Gastrocnemius medialis (tissue), 4 donors: ENCODE measurements at regions not wholly inside any gene's neighbourhood (a gene's known extent, or its start where the extent isn't known, plus 50 kb on each side); places are given as distances from the start of the nearest gene placed in this dataset.
"Not testable (repeated sequence)": the region's sequence is repeated elsewhere in the genome, so short reads cannot be mapped to it uniquely, and the experiment has no call there.

ENCODE experiments used
- ATAC-seq, 2 donors: fragments of 150-250 bp; one replicate each; pipeline ENCODE4 v1.9.1; 2016
- DNase-seq, 2 donors: peaks; one replicate each; pipeline ENCODE4 v3.0.0-alpha.2; 2019
- H3K27ac ChIP-seq, 4 donors: fragments of 200-600 bp; sonication (generic); 1 replicate in 1 of 4; 2 replicates in 3 of 4; pipeline ENCODE4 v1.5.1; 2016 to 2018; ENCODE audit warnings: mild to moderate bottlenecking in 2 of 4, moderate library complexity in 1 of 4
- H3K27me3 ChIP-seq, 3 donors: fragments of 200-600 bp; sonication (generic) in 2 of 3; 1 replicate in 1 of 3; 2 replicates in 2 of 3; pipeline versions ENCODE4 v1.5.1 to v1.6.0; 2016 to 2019; ENCODE audit warnings: mild to moderate bottlenecking in 1 of 3, moderate library complexity in 1 of 3
- H3K36me3 ChIP-seq, 2 donors: fragments of 200-600 bp; sonication (generic) in 1 of 2; one replicate each; pipeline ENCODE4 v1.5.1; 2017 to 2018
- H3K4me1 ChIP-seq, 2 donors: fragments of 200-600 bp; sonication (generic) in 1 of 2; one replicate each; pipeline ENCODE4 v1.5.1; 2016 to 2017; ENCODE audit warnings: mild to moderate bottlenecking in 2 of 2
- H3K4me3 ChIP-seq, 4 donors: fragments of 200-600 bp; sonication (generic) in 3 of 4; 1 replicate in 1 of 4; 2 replicates in 3 of 4; pipeline ENCODE4 v1.5.1; 2016 to 2019; ENCODE audit warnings: mild to moderate bottlenecking in 2 of 4
- H3K9me3 ChIP-seq, 3 donors: fragments of 200-600 bp; sonication (generic) in 2 of 3; 1 replicate in 1 of 3; 2 replicates in 2 of 3; pipeline ENCODE4 v1.5.1; 2016 to 2019
- CTCF ChIP-seq, 5 experiments: fragments of 450-650 bp in 3 of 5; fragments of 200-600 bp in 2 of 5; sonication (generic) in 2 of 5; IDR thresholded peaks in 4 of 5; conservative IDR thresholded peaks in 1 of 5; 1 replicate in 4 of 5; 2 replicates in 1 of 5; pipeline ENCODE4 v1.5.1; 2016 to 2019; ENCODE audit warnings: antibody characterized with exemption in 5 of 5, mild to moderate bottlenecking in 3 of 5, moderate library complexity in 3 of 5
- POLR2A ChIP-seq, 2 donors: fragments of 450-650 bp; IDR thresholded peaks; one replicate each; pipeline ENCODE4 v1.6.1; 2017; ENCODE audit warnings: antibody characterized with exemption in 2 of 2, mild to moderate bottlenecking in 2 of 2, moderate library complexity in 2 of 2
- in situ Hi-C, 4 donors: fragments of 200-750 bp; cut with MboI; loops; one replicate each; pipeline versions ENCODE4 v1.15.0 to v1.8.0; 2017; ENCODE audit warnings: low sequenced_read_pairs in 4 of 4
- intact Hi-C: fragments of 100-400 bp; cut with DNase I; formaldehyde crosslinking; loops from one replicate; pipeline ENCODE4 v1.15.1; 2023; ENCODE audit warnings: low total_unique reads

DNA sequence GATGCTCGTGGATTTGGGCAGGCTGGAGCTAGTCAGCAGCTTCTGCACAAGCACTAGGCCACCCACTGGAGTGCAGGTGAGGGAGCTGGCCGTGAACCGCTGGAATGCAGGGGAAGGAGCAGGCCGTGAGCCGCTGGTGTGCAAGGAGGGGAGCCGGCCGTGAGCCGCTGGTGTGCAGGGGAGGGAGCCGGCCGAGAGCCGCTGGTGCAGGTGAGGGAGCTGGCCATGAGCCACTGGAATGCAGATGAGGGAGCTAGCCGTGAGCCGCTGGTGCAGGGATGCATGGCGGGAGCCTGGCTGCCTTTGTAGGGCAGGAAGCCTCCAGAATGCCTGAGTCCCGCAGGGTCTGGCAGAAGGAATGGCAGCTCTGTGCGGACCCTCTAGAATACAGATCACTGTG, 4220.0 kb upstream of the OR11H1 start:
- Histone ChIP-seq H3K4me3 (no peak overlapping the region), H3K27me3 (no peaks in the 10 kb centered on the region), H3K36me3 (no peaks in the 10 kb centered on the region), H3K4me1 (no peaks in the 10 kb centered on the region), H3K27ac (no peak overlapping the region), H3K9me3 (no peaks in the 10 kb centered on the region)
- no peak for TF ChIP-seq POLR2A (IDR thresholded peaks at IDR 0.05)
- no peak for TF ChIP-seq CTCF (IDR thresholded peaks at IDR 0.05 in 4 of 5, conservative IDR thresholded peaks at IDR 0.05 in 1 of 5)
- intact Hi-C loops = no loop called here
- ATAC-seq = no peak
- in situ Hi-C loops = no loop called here
- DNase-seq = no peak

- H3K4me3 ChIP-seq, DNase-seq, H3K9me3 ChIP-seq, H3K36me3 ChIP-seq, ATAC-seq, H3K27ac ChIP-seq, H3K4me1 ChIP-seq, in situ Hi-C loops, H3K27me3 ChIP-seq, intact Hi-C loops: not testable (repeated sequence)
Measured at GRCh38 chr22:11309777-11310176, 4218.2 kb upstream of the OR11H1 start.

DNA sequence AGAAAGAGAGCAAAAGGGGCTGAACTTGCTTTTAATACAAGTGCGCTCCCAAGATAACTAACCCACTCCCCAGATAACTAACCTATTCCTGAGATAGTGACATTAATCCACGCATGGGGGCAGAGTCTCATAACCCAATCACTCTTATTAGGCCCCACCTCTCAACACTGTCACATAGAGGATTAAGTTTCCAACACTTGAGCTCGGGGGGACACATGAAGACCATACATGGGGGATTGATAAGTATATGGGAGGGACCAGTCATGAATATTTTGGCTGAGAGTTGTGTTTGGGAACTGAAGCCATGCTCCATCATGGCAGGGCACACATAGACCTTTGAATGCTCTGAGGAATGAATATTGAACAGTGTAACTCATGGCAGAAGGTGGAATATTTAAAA, 4217.3 kb upstream of the OR11H1 start:
- H3K27ac ChIP-seq, H3K27me3 ChIP-seq, H3K4me3 ChIP-seq, H3K9me3 ChIP-seq, intact Hi-C loops, ATAC-seq, DNase-seq, H3K36me3 ChIP-seq, H3K4me1 ChIP-seq, in situ Hi-C loops: not testable (repeated sequence)

GRCh38 chr22:11312640-11313039, 4215.4 kb upstream of the OR11H1 start:
- H3K9me3 ChIP-seq, DNase-seq: not testable (repeated sequence)

DNA sequence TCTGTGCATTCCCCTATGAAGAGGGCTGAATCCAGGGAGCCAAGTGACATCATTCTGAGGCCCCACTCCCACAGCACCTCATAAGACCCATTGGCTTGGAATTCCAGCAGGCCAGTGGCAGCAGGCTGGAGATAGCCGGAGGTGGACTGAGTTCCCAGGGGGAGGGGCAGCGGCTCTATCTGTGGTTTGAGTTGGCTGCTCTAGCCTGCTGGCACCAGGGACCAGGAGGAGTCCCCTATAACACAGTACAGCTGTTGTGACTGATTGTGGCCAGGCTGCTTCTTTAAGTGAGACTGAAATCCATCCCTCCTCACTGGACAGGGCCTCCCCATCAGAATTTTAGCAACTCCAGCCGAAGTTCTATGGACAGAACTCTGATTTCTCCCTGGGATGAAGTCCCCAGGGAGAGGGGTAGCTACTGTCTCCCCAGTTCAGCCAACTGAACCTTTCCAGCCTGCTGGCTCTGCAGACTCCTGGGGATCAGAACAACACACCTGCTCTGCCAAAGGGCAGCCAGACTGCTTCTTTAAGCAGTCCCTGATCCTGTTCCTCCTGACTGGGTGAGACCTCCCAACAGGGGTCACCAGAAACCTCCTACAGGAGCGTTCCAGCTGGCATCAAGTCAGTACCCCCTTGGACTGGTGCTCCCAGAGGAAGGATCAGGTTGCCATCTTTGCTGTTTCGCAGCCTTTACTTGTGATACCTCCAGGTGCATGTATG, 4214.8 kb upstream of the OR11H1 start:
- H3K27ac ChIP-seq, in situ Hi-C loops, H3K36me3 ChIP-seq, H3K4me1 ChIP-seq, DNase-seq, H3K4me3 ChIP-seq, ATAC-seq, H3K27me3 ChIP-seq, H3K9me3 ChIP-seq, intact Hi-C loops: not testable (repeated sequence)

More at GRCh38 chr22:11312640-11313039, 4215.4 kb upstream of the OR11H1 start:
- H3K4me1 ChIP-seq, in situ Hi-C loops, H3K27ac ChIP-seq, ATAC-seq, H3K36me3 ChIP-seq, H3K4me3 ChIP-seq, H3K27me3 ChIP-seq, intact Hi-C loops: not testable (repeated sequence)

- in situ Hi-C loops, intact Hi-C loops, ATAC-seq, H3K9me3 ChIP-seq, H3K27ac ChIP-seq, DNase-seq, H3K4me3 ChIP-seq, H3K27me3 ChIP-seq, H3K36me3 ChIP-seq, H3K4me1 ChIP-seq: not testable (repeated sequence)
Measured at GRCh38 chr22:11318633-11319032, 4209.4 kb upstream of the OR11H1 start.

DNA sequence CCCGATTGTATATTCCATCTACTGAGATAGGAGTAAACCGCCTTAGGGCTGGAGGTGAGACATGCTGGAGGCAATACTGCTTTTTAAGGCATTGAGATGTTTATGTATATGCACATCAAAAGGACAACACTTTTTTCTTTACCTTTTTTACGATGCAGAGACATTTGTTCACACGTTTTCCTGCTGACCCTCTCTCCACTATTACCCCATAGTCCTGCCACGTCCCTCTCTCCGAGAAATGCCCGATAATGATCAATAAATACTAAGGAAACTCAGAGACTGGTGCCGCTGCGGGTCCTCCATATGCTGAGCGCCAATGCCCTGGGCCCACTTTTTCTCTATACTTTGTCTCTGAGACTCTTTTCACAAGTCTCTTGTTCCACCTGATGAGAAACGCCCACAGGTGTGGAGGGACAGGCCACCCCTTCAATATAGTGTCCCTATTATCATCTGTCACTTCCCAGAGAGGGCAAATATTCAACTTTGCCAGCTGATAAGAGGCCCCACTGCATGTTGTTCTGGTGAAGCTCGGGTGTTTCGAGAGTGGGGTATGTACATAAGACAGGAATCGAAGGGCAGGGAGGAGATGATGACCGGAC, 4203.5 kb upstream of the OR11H1 start:
- ATAC-seq, H3K9me3 ChIP-seq, H3K4me3 ChIP-seq, H3K27ac ChIP-seq, H3K36me3 ChIP-seq, intact Hi-C loops, in situ Hi-C loops, DNase-seq, H3K4me1 ChIP-seq, H3K27me3 ChIP-seq: not testable (repeated sequence)

GRCh38 chr22:11325767-11326166, 4202.2 kb upstream of the OR11H1 start:
- H3K27me3 ChIP-seq = no peaks in the 10 kb centered on the region
- in situ Hi-C loops = no loop called here
- no peaks in the 10 kb centered on the region for H3K36me3 ChIP-seq
- ATAC-seq = no peak
- no peaks in the 10 kb centered on the region for H3K4me1 ChIP-seq
- H3K9me3 ChIP-seq = peaks cover 0 to 5% (median 0%) of the 10 kb centered on the region in 3 donors
- H3K27ac ChIP-seq = no peak overlapping the region
- intact Hi-C loops = no loop called here
- no peak for DNase-seq
- no peak overlapping the region for H3K4me3 ChIP-seq
- TF ChIP-seq POLR2A (IDR thresholded peaks at IDR 0.05) = no peak

GRCh38 chr22:11341387-11342068, 4186.5 kb upstream of the OR11H1 start:
- H3K36me3 ChIP-seq, DNase-seq, in situ Hi-C loops, intact Hi-C loops, H3K4me3 ChIP-seq, H3K4me1 ChIP-seq, H3K27ac ChIP-seq, ATAC-seq, H3K27me3 ChIP-seq, H3K9me3 ChIP-seq: not testable (repeated sequence)

- H3K27ac ChIP-seq, H3K27me3 ChIP-seq, H3K4me1 ChIP-seq, H3K36me3 ChIP-seq, H3K4me3 ChIP-seq, DNase-seq, ATAC-seq, H3K9me3 ChIP-seq, in situ Hi-C loops, intact Hi-C loops: not testable (repeated sequence)
Measured at GRCh38 chr22:11351181-11351580, 4176.8 kb upstream of the OR11H1 start.

- in situ Hi-C loops = not testable (repeated sequence)
Measured at GRCh38 chr22:11352287-11352686, 4175.7 kb upstream of the OR11H1 start.

More at GRCh38 chr22:11352287-11352686, 4175.7 kb upstream of the OR11H1 start:
- H3K4me3 ChIP-seq, H3K4me1 ChIP-seq, H3K27ac ChIP-seq, H3K9me3 ChIP-seq, H3K27me3 ChIP-seq, ATAC-seq, DNase-seq, intact Hi-C loops, H3K36me3 ChIP-seq: not testable (repeated sequence)
